ENCODE measurements at regions not wholly inside any gene's neighbourhood (a gene's known extent, or its start where the extent isn't known, plus 50 kb on each side); places are given as distances from the start of the nearest gene placed in this dataset.

- no peaks in the 10 kb centered on the region for H3K9me2 ChIP-seq (ENCODE audit: insufficient read depth, low read length)
- H3K27me3 ChIP-seq (ENCODE audit: insufficient read depth, low read depth, low read length): no peaks in the 10 kb centered on the region
- H2AFZ ChIP-seq (ENCODE audit: low read depth, low read length): no peak overlapping the region
- no peak for TF ChIP-seq MXI1 (conservative IDR thresholded peaks at IDR 0.05; ENCODE audit: poor library complexity, severe bottlenecking)
- TF ChIP-seq EZH2 (IDR thresholded peaks at IDR 0.05; ENCODE audit: borderline replicate concordance, insufficient read depth, low read length, poor library complexity, severe bottlenecking): no peak
- no peak for TF ChIP-seq RAD21 (conservative IDR thresholded peaks at IDR 0.05)
- no peak for TF ChIP-seq SMC3 (conservative IDR thresholded peaks at IDR 0.05; ENCODE audit: poor library complexity)
- TF ChIP-seq EP300 (conservative IDR thresholded peaks at IDR 0.05; ENCODE audit: poor library complexity, severe bottlenecking): no peak
- no peak for TF ChIP-seq POLR2AphosphoS5 (IDR thresholded peaks at IDR 0.05)
- no peak for TF ChIP-seq TAF1 (IDR thresholded peaks at IDR 0.05; ENCODE audit: low read depth)
- TF ChIP-seq REST (IDR thresholded peaks at IDR 0.05; ENCODE audit: borderline replicate concordance): no peak
- TF ChIP-seq CTCF (IDR thresholded peaks at IDR 0.05; ENCODE audit: poor library complexity, severe bottlenecking): no peak
- H3K36me3 ChIP-seq (ENCODE audit: insufficient read depth, low read length): no peaks in the 10 kb centered on the region
- H4K20me1 ChIP-seq (ENCODE audit: insufficient read depth): no peaks in the 10 kb centered on the region
- H3K79me2 ChIP-seq (replicated peaks; ENCODE audit: insufficient read depth, low read length): no peaks in the 10 kb centered on the region
- no peak overlapping the region for H3K27ac ChIP-seq (ENCODE audit: low read length)
- no peak overlapping the region for H3K4me3 ChIP-seq (ENCODE audit: low read length)
- H3K4me2 ChIP-seq (ENCODE audit: low read length): no peak overlapping the region
- H3K9me3 ChIP-seq (ENCODE audit: low read length): no peaks in the 10 kb centered on the region
- H3K9ac ChIP-seq (ENCODE audit: low read length): no peak overlapping the region
- no peaks in the 10 kb centered on the region for H3F3A ChIP-seq (ENCODE audit: insufficient read depth, low read length, poor library complexity, severe bottlenecking)
Observed at GRCh38 chr14:37988472-37988871, 219.2 kb upstream of the SSTR1 start.

- Histone ChIP-seq H3K27me3 (ENCODE audit: insufficient read depth, low read depth, low read length) (no peaks in the 10 kb centered on the region), H3K79me2 (replicated peaks; ENCODE audit: insufficient read depth, low read length) (no peaks in the 10 kb centered on the region), H3K9me2 (ENCODE audit: insufficient read depth, low read length) (no peaks in the 10 kb centered on the region), H3F3A (ENCODE audit: insufficient read depth, low read length, poor library complexity, severe bottlenecking) (no peaks in the 10 kb centered on the region), H2AFZ (ENCODE audit: low read depth, low read length) (no peak overlapping the region), H3K27ac (ENCODE audit: low read length) (no peak overlapping the region), H3K36me3 (ENCODE audit: insufficient read depth, low read length) (no peaks in the 10 kb centered on the region), H3K4me3 (ENCODE audit: low read length) (no peak overlapping the region), H3K9me3 (ENCODE audit: low read length) (no peaks in the 10 kb centered on the region), H4K20me1 (ENCODE audit: insufficient read depth) (no peaks in the 10 kb centered on the region), H3K9ac (ENCODE audit: low read length) (no peak overlapping the region), H3K4me2 (ENCODE audit: low read length) (no peak overlapping the region)
- TF ChIP-seq CTCF (IDR thresholded peaks at IDR 0.05; ENCODE audit: poor library complexity, severe bottlenecking) (no peak), RAD21 (conservative IDR thresholded peaks at IDR 0.05) (no peak), REST (IDR thresholded peaks at IDR 0.05; ENCODE audit: borderline replicate concordance) (no peak), POLR2AphosphoS5 (IDR thresholded peaks at IDR 0.05) (no peak), MXI1 (conservative IDR thresholded peaks at IDR 0.05; ENCODE audit: poor library complexity, severe bottlenecking) (no peak), EP300 (conservative IDR thresholded peaks at IDR 0.05; ENCODE audit: poor library complexity, severe bottlenecking) (no peak), TAF1 (IDR thresholded peaks at IDR 0.05; ENCODE audit: low read depth) (no peak), EZH2 (IDR thresholded peaks at IDR 0.05; ENCODE audit: borderline replicate concordance, insufficient read depth, low read length, poor library complexity, severe bottlenecking) (no peak), SMC3 (conservative IDR thresholded peaks at IDR 0.05; ENCODE audit: poor library complexity) (no peak)
Observed at GRCh38 chr14:37991027-37991426, 216.7 kb upstream of the SSTR1 start.

Data from neural cell (in vitro differentiated cells).